Upper lobe of left lung (tissue), 6 donors: ENCODE measurements at regions not wholly inside any gene's neighbourhood (a gene's known extent, or its start where the extent isn't known, plus 50 kb on each side); places are given as distances from the start of the nearest gene placed in this dataset.

Experiments used
- ATAC-seq, 2 donors: fragments of 200-7000 bp; cut with Tn5 transposase; one replicate each; pipeline ENCODE4 v1.9.1; 2022; ENCODE audit warnings: mild to moderate bottlenecking in 2 of 2, moderate library complexity in 2 of 2; ENCODE audit not compliant: low FRiP score in 2 of 2
- DNase-seq, 2 donors: peaks; one replicate each; pipeline ENCODE4 v3.0.0-alpha.2; 2019 to 2020
- H3K27ac ChIP-seq, 4 donors: fragments of 200-600 bp; sonication (generic); one replicate each; pipeline ENCODE4 v1.5.1; 2016 to 2019
- H3K27me3 ChIP-seq, 4 donors: fragments of 200-600 bp; sonication (generic); one replicate each; pipeline ENCODE4 v1.5.1; 2017 to 2019
- H3K36me3 ChIP-seq, 4 donors: fragments of 200-600 bp; sonication (generic); one replicate each; pipeline ENCODE4 v1.5.1; 2016 to 2019
- H3K4me1 ChIP-seq, 4 donors: fragments of 200-600 bp; sonication (generic); one replicate each; pipeline ENCODE4 v1.5.1; 2018 to 2019
- H3K4me3 ChIP-seq, 4 donors: fragments of 200-600 bp; sonication (generic); one replicate each; pipeline ENCODE4 v1.5.1; 2017 to 2019; ENCODE audit warnings: mild to moderate bottlenecking in 2 of 4, moderate library complexity in 1 of 4
- H3K9me3 ChIP-seq, 4 donors: fragments of 200-600 bp; sonication (generic); one replicate each; pipeline ENCODE4 v1.5.1; 2018 to 2019
- CTCF ChIP-seq, 6 experiments: fragments of 450-650 bp in 4 of 6; fragments of 200-600 bp in 2 of 6; sonication (generic) in 2 of 6; IDR thresholded peaks; one replicate each; pipeline ENCODE4 v1.5.1; 2016 to 2019; ENCODE audit warnings: antibody characterized with exemption in 6 of 6
- EP300 ChIP-seq, 4 donors: sonication (generic); formaldehyde crosslinking; IDR thresholded peaks; one replicate each; pipeline ENCODE4 v1.5.1; 2017; ENCODE audit warnings: antibody characterized with exemption in 4 of 4, control low read depth in 2 of 4
- POLR2A ChIP-seq, 4 donors: fragments of 450-650 bp; IDR thresholded peaks; one replicate each; pipeline ENCODE4 v1.5.1; 2016 to 2017; ENCODE audit warnings: antibody characterized with exemption in 4 of 4, mild to moderate bottlenecking in 2 of 4
- POLR2AphosphoS5 ChIP-seq, 2 donors: sonication (generic); formaldehyde crosslinking; IDR thresholded peaks; one replicate each; pipeline ENCODE4 v1.5.1; 2017; ENCODE audit warnings: antibody characterized with exemption in 2 of 2
- WGBS, 2 donors: methylation state at CpG; one replicate each; pipeline ENCODE4 v1.1.5; 2017 to 2018; 5-methylcytosine and 5-hydroxymethylcytosine counted together
- donor health status: DM: no; HTN: no; CAD: no; lungs with moderate emphysema.
- donor health status: DM: no; HTN: yes; CAD: no; lungs with severe emphysema.

GRCh38 chr3:193845144-193845543, 252.1 kb downstream of the OPA1 start:
- no peak for ATAC-seq
- WGBS, 2 donors: 83 to 87% methylated on average over 4 of the region's 4 CpGs
- Histone ChIP-seq H3K4me3 (no peak overlapping the region), H3K9me3 (no peaks in the 10 kb centered on the region), H3K27ac (no peak overlapping the region), H3K36me3 (no peaks in the 10 kb centered on the region), H3K4me1 (peaks cover 0 to 15% (median 5%) of the 10 kb centered on the region in 4 donors), H3K27me3 (no peaks in the 10 kb centered on the region)
- TF ChIP-seq CTCF (IDR thresholded peaks at IDR 0.05): no peak
- TF ChIP-seq POLR2A (IDR thresholded peaks at IDR 0.05): no peak
- TF ChIP-seq POLR2AphosphoS5 (IDR thresholded peaks at IDR 0.05): no peak
- DNase-seq: no peak

GRCh38 chr3:193846569-193846968, 253.6 kb downstream of the OPA1 start:
- Histone ChIP-seq H3K4me1 (peaks cover 2 to 20% (median 12%) of the 10 kb centered on the region in 4 donors), H3K36me3 (no peaks in the 10 kb centered on the region), H3K27me3 (no peaks in the 10 kb centered on the region), H3K27ac (no peak overlapping the region), H3K4me3 (no peak overlapping the region), H3K9me3 (no peaks in the 10 kb centered on the region)
- DNase-seq (no peak), ATAC-seq (no peak)
- TF ChIP-seq EP300 (IDR thresholded peaks at IDR 0.05): no peak
- TF ChIP-seq CTCF (IDR thresholded peaks at IDR 0.05): no peak
- TF ChIP-seq POLR2A (IDR thresholded peaks at IDR 0.05): no peak
- TF ChIP-seq POLR2AphosphoS5 (IDR thresholded peaks at IDR 0.05): no peak
- 84 to 91% methylated on average over 2 of the region's 2 CpGs for WGBS, 2 donors

- WGBS, 2 donors: 93 to 94% methylated on average over 6 of the region's 6 CpGs
Observed at GRCh38 chr3:193847402-193847801, 254.4 kb downstream of the OPA1 start.

GRCh38 chr3:193848547-193848946, 255.5 kb downstream of the OPA1 start:
- H3K27ac ChIP-seq: no peak overlapping the region
- H3K27me3 ChIP-seq: no peaks in the 10 kb centered on the region
- ATAC-seq: no peak
- no peak for DNase-seq
- H3K4me3 ChIP-seq: no peak overlapping the region
- no peaks in the 10 kb centered on the region for H3K36me3 ChIP-seq
- 95 to 98% methylated on average over 2 of the region's 2 CpGs for WGBS, 2 donors
- H3K4me1 ChIP-seq: peaks cover 20 to 27% (median 25%) of the 10 kb centered on the region in 4 donors
- no peaks in the 10 kb centered on the region for H3K9me3 ChIP-seq
- TF ChIP-seq POLR2A (IDR thresholded peaks at IDR 0.05) (no peak), CTCF (IDR thresholded peaks at IDR 0.05) (no peak), EP300 (IDR thresholded peaks at IDR 0.05) (no peak), POLR2AphosphoS5 (IDR thresholded peaks at IDR 0.05) (no peak)

More at GRCh38 chr3:193847402-193847801, 254.4 kb downstream of the OPA1 start:
- Histone ChIP-seq H3K9me3 (no peaks in the 10 kb centered on the region), H3K4me3 (no peak overlapping the region), H3K4me1 (peaks cover 9 to 23% (median 16%) of the 10 kb centered on the region in 4 donors), H3K36me3 (no peaks in the 10 kb centered on the region), H3K27me3 (no peaks in the 10 kb centered on the region), H3K27ac (no peak overlapping the region)
- no peak for DNase-seq
- no peak for ATAC-seq
- TF ChIP-seq EP300 (IDR thresholded peaks at IDR 0.05) (no peak), CTCF (IDR thresholded peaks at IDR 0.05) (no peak), POLR2AphosphoS5 (IDR thresholded peaks at IDR 0.05) (no peak), POLR2A (IDR thresholded peaks at IDR 0.05) (no peak)

GRCh38 chr3:193850084-193850619, 257.1 kb downstream of the OPA1 start:
- Histone ChIP-seq H3K9me3 (no peaks in the 10 kb centered on the region), H3K36me3 (no peaks in the 10 kb centered on the region), H3K4me1 (peaks cover 21 to 31% (median 25%) of the 10 kb centered on the region in 4 donors), H3K4me3 (no peak overlapping the region), H3K27ac (no peak overlapping the region), H3K27me3 (no peaks in the 10 kb centered on the region)
- ATAC-seq (no peak), DNase-seq (no peak)
- TF ChIP-seq POLR2A (IDR thresholded peaks at IDR 0.05) (no peak), EP300 (IDR thresholded peaks at IDR 0.05) (no peak), POLR2AphosphoS5 (IDR thresholded peaks at IDR 0.05) (no peak), CTCF (IDR thresholded peaks at IDR 0.05) (no peak)
- WGBS, 2 donors: 96 to 99% methylated on average over 5 of the region's 5 CpGs
